PC-3 (cell line): ENCODE measurements at regions not wholly inside any gene's neighbourhood (a gene's known extent, or its start where the extent isn't known, plus 50 kb on each side); places are given as distances from the start of the nearest gene placed in this dataset.

Source experiments
- ATAC-seq: fragments of 200-7000 bp; cut with Tn5 transposase; 2 replicates; pipeline ENCODE4 v1.9.1; 2020; ENCODE audit warnings: mild to moderate bottlenecking, moderate library complexity
- BruUV-seq: library from RNA; stranded (reverse); fragments of 400-500 nt; replicated peaks from 2 replicates; lab custom pipeline; 2021; lab: Mats Ljungman, UMichigan
- CTCF ChIA-PET: fragments of 300-600 bp; sonication (Branson Sonifier 250); formaldehyde crosslinking; loops from one replicate; lab custom pipeline; 2022; ENCODE audit warnings: antibody characterized with exemption; lab: Charles Lee
- POLR2A ChIA-PET: fragments of 300-600 bp; sonication (Branson Sonifier 250); formaldehyde crosslinking; loops from one replicate; lab custom pipeline; 2022; ENCODE audit warnings: antibody characterized with exemption; ENCODE audit not compliant: unreplicated experiment; lab: Charles Lee
- DNase-seq: peaks from one replicate; pipeline ENCODE4 v3.0.0-alpha.2; 2015
- H2AFZ ChIP-seq: fragments of 300-600 bp; sonication (generic); 2 replicates; pipeline ENCODE4 v1.6.0; 2016; ENCODE audit warnings: antibody characterized with exemption, low read length
- H3F3A ChIP-seq: fragments of 300-600 bp; sonication (generic); one replicate; pipeline ENCODE4 v1.6.0; 2017; ENCODE audit warnings: antibody characterized with exemption, low read length, control low read depth, mild to moderate bottlenecking; ENCODE audit not compliant: unreplicated experiment
- H3K27ac ChIP-seq: fragments of 300-600 bp; sonication (generic); 2 replicates; pipeline ENCODE4 v1.5.1; 2016; ENCODE audit warnings: mild to moderate bottlenecking, low read length
- H3K27me3 ChIP-seq: fragments of 300-600 bp; sonication (generic); 2 replicates; pipeline ENCODE4 v1.6.1; 2016; ENCODE audit warnings: low read length, mixed read lengths
- H3K36me3 ChIP-seq: fragments of 300-600 bp; sonication (generic); 2 replicates; pipeline ENCODE4 v1.6.1; 2016; ENCODE audit warnings: low read depth, mixed run types, low read length, mixed read lengths
- H3K4me1 ChIP-seq: fragments of 300-600 bp; sonication (generic); 2 replicates; pipeline ENCODE4 v1.5.1; 2016; ENCODE audit warnings: low read length; ENCODE audit not compliant: insufficient read depth
- H3K4me2 ChIP-seq: fragments of 300-600 bp; sonication (generic); 2 replicates; pipeline ENCODE4 v1.6.0; 2016; ENCODE audit warnings: low read length
- H3K4me3 ChIP-seq: fragments of 300-600 bp; sonication (generic); 2 replicates; pipeline ENCODE4 v1.5.1; 2016; ENCODE audit warnings: mild to moderate bottlenecking, low read length, mixed read lengths
- H3K79me2 ChIP-seq: fragments of 300-600 bp; sonication (generic); 2 replicates; pipeline ENCODE4 v1.6.1; 2017; ENCODE audit warnings: low read length, mixed read lengths
- H3K9ac ChIP-seq: fragments of 300-600 bp; sonication (generic); 2 replicates; pipeline ENCODE4 v1.6.0; 2016; ENCODE audit warnings: mild to moderate bottlenecking, low read length
- H3K9me2 ChIP-seq: fragments of 300-600 bp; sonication (generic); replicated peaks from 2 replicates; pipeline ENCODE4 v1.6.1; 2016; ENCODE audit warnings: mixed run types, low read length, mixed read lengths
- H3K9me3 ChIP-seq: fragments of 300-600 bp; sonication (generic); 2 replicates; pipeline ENCODE4 v1.6.1; 2016; ENCODE audit warnings: low read length, mixed read lengths
- H4K20me1 ChIP-seq: fragments of 300-600 bp; sonication (generic); 2 replicates; pipeline ENCODE4 v1.6.1; 2016; ENCODE audit warnings: low read length, mixed read lengths
- EZH2 ChIP-seq: fragments of 300-600 bp; sonication (generic); IDR thresholded peaks from one replicate; pipeline ENCODE4 v1.6.1; 2017; ENCODE audit warnings: antibody characterized with exemption, mild to moderate bottlenecking, low read length; ENCODE audit not compliant: unreplicated experiment
- EZH2phosphoT487 ChIP-seq: fragments of 300-600 bp; sonication (generic); IDR thresholded peaks from 2 replicates; pipeline ENCODE4 v1.6.1; 2018; ENCODE audit warnings: mild to moderate bottlenecking, antibody characterized with exemption, low read length, borderline replicate concordance
- intact Hi-C: fragments of 100-400 bp; cut with micrococcal nuclease; formaldehyde crosslinking; loops from 2 replicates; pipeline ENCODE4 v1.9.0; 2023
- TF ChIP-seq, protein P1 (sequence below): fragments of 300-600 bp; sonication (generic); conservative IDR thresholded peaks from 2 replicates; pipeline ENCODE4 v1.5.1; 2017; ENCODE audit warnings: antibody characterized with exemption, low read depth, mild to moderate bottlenecking, low read length

DNA sequence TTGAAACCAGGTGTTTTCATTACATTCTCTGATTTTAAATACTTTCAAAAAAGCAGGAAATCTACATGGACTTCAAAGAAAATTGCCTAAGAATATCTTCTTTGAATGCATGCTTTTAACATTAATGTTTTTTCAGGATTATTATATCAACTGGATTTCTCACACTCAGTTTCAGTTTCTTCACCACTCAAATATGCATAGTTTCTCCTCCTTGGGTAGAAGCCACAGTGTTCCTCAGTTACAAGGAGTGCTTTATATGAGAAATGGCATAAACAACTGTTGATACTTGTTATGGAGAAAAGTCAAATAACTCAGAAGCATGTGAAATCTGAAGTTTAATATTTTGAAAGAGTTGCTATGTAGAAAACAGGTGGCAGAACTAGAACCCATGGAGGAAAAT lies 196.9 kb downstream of the DMRTA1 start:
- no TSS peak for BruUV-seq
- CTCF ChIA-PET: no interaction called here
- TF ChIP-seq EZH2phosphoT487 (no peak), EZH2 (no peak)
- TF ChIP-seq, protein P1, sequence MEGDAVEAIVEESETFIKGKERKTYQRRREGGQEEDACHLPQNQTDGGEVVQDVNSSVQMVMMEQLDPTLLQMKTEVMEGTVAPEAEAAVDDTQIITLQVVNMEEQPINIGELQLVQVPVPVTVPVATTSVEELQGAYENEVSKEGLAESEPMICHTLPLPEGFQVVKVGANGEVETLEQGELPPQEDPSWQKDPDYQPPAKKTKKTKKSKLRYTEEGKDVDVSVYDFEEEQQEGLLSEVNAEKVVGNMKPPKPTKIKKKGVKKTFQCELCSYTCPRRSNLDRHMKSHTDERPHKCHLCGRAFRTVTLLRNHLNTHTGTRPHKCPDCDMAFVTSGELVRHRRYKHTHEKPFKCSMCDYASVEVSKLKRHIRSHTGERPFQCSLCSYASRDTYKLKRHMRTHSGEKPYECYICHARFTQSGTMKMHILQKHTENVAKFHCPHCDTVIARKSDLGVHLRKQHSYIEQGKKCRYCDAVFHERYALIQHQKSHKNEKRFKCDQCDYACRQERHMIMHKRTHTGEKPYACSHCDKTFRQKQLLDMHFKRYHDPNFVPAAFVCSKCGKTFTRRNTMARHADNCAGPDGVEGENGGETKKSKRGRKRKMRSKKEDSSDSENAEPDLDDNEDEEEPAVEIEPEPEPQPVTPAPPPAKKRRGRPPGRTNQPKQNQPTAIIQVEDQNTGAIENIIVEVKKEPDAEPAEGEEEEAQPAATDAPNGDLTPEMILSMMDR: no peak
- no peaks in the 10 kb centered on the region for H3K9me3 ChIP-seq
- H3K9me2 ChIP-seq: no peaks in the 10 kb centered on the region
- intact Hi-C loops: no loop called here
- H3K4me2 ChIP-seq: no peak overlapping the region
- ATAC-seq (no peak), DNase-seq (no peak)
- H3F3A ChIP-seq: no peaks in the 10 kb centered on the region
- H3K4me3 ChIP-seq: no peak overlapping the region
- H3K4me1 ChIP-seq: no peaks in the 10 kb centered on the region; the same call in 1 of the 2 replicates
- no peak overlapping the region for H3K9ac ChIP-seq
- no peak overlapping the region for H3K27ac ChIP-seq
- POLR2A ChIA-PET: no interaction called here
- H3K27me3 ChIP-seq: no peaks in the 10 kb centered on the region
- H3K36me3 ChIP-seq: no peaks in the 10 kb centered on the region
- H3K79me2 ChIP-seq: no peaks in the 10 kb centered on the region
- no peaks in the 10 kb centered on the region for H4K20me1 ChIP-seq
- H2AFZ ChIP-seq: no peak overlapping the region

DNA sequence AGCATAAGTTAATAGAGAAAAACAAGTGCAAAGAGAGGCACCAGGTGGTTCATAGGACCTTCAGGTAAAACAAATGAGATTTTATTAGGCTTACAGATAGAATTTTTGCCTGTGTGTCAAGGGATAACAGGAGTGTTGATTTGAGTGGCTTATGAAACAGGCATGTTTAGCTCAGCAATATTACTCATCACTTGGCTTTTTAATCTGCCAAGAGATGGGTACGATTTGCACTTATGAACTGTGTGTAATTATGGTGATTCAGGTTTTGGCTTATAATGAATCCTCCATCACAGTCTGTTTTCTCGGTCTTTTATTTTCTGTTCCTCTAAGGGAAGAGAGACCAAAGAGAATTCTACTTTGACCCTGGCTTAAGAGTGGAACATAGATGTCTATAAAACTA lies 199.3 kb downstream of the DMRTA1 start:
- CTCF ChIA-PET: no interaction called here
- DNase-seq (peak; percentile 45), ATAC-seq (peak; percentile 78)
- Histone ChIP-seq H3K9me2 (no peaks in the 10 kb centered on the region), H3K9ac (no peak overlapping the region), H3K9me3 (no peaks in the 10 kb centered on the region), H2AFZ (no peak overlapping the region), H3K4me3 (no peak overlapping the region), H3K27ac (no peak overlapping the region), H4K20me1 (no peaks in the 10 kb centered on the region), H3K27me3 (no peaks in the 10 kb centered on the region), H3K4me1 (no peaks in the 10 kb centered on the region; the same call in 1 of the 2 replicates), H3K36me3 (no peaks in the 10 kb centered on the region), H3K79me2 (no peaks in the 10 kb centered on the region), H3F3A (no peaks in the 10 kb centered on the region), H3K4me2 (peak overlapping the region; percentile 53; the same call in 1 of the 2 replicates)
- POLR2A ChIA-PET: interaction anchor here (0.6 kb wide), 1 partner anchor 14 kb away, joined by 3 read pairs; no protein-coding TSS in a partner anchor
- intact Hi-C loops: no loop called here
- TF ChIP-seq, protein P1: no peak
- TF ChIP-seq EZH2phosphoT487 (no peak), EZH2 (no peak)
- BruUV-seq: no TSS peak

GRCh38 chr9:22649384-22649783 lies 202.8 kb downstream of the DMRTA1 start:
- Histone ChIP-seq H3K4me2 (no peak overlapping the region), H4K20me1 (no peaks in the 10 kb centered on the region), H3K36me3 (no peaks in the 10 kb centered on the region), H2AFZ (no peak overlapping the region), H3K4me1 (no peaks in the 10 kb centered on the region; the same call in 1 of the 2 replicates), H3K9me3 (no peaks in the 10 kb centered on the region), H3K27me3 (no peaks in the 10 kb centered on the region), H3K79me2 (no peaks in the 10 kb centered on the region), H3K4me3 (no peak overlapping the region), H3K9ac (no peak overlapping the region), H3K27ac (no peak overlapping the region), H3K9me2 (no peaks in the 10 kb centered on the region), H3F3A (no peaks in the 10 kb centered on the region)
- no peak for ATAC-seq
- CTCF ChIA-PET: no interaction called here
- DNase-seq: no peak
- intact Hi-C loops: no loop called here
- TF ChIP-seq EZH2phosphoT487: no peak
- no peak for TF ChIP-seq EZH2
- TF ChIP-seq, protein P1: no peak
- no TSS peak for BruUV-seq
- POLR2A ChIA-PET: no interaction called here
